GM06990 (cell line): ENCODE measurements at regions not wholly inside any gene's neighbourhood (a gene's known extent, or its start where the extent isn't known, plus 50 kb on each side); places are given as distances from the start of the nearest gene placed in this dataset.

Experiments used
- DNase-seq: peaks from one replicate; pipeline ENCODE4 v3.0.0-alpha.2; 2011; ENCODE audit not compliant: insufficient read length; ENCODE audit errors: extremely low read depth
- H3K27me3 ChIP-seq: replicated peaks from 2 replicates; pipeline ENCODE4 v1.6.0; 2011; ENCODE audit warnings: low read length; ENCODE audit not compliant: control insufficient read depth, insufficient read depth
- H3K36me3 ChIP-seq: 2 replicates; pipeline ENCODE4 v1.5.1; 2011; ENCODE audit warnings: low read length; ENCODE audit not compliant: control insufficient read depth, insufficient read depth
- H3K4me3 ChIP-seq: replicated peaks from 2 replicates; pipeline ENCODE4 v1.5.1; 2011; ENCODE audit warnings: low read depth, mild to moderate bottlenecking, control low read depth, low read length
- CTCF ChIP-seq: IDR thresholded peaks from 2 replicates; pipeline ENCODE4 v1.5.1; 2011; ENCODE audit warnings: low read length, control low read depth, mild to moderate bottlenecking, inconsistent platforms; ENCODE audit not compliant: insufficient read depth, poor library complexity, severe bottlenecking

- DNase-seq: no peak
- no peaks in the 10 kb centered on the region for H3K36me3 ChIP-seq
These were observed 59.0 kb upstream of the PLCL2 start for GRCh38 chr3:16825617-16826204.

GRCh38 chr3:16828815-16829214 is 55.9 kb upstream of the PLCL2 start:
- Histone ChIP-seq H3K27me3 (no peaks in the 10 kb centered on the region), H3K36me3 (no peaks in the 10 kb centered on the region), H3K4me3 (no peak overlapping the region)
- TF ChIP-seq CTCF: peak; percentile 69
- DNase-seq: no peak

More at GRCh38 chr3:16825617-16826204, 59.0 kb upstream of the PLCL2 start:
- TF ChIP-seq CTCF: no peak
- Histone ChIP-seq H3K27me3 (no peaks in the 10 kb centered on the region), H3K4me3 (no peak overlapping the region)

GRCh38 chr3:16831846-16832245 is 52.9 kb upstream of the PLCL2 start:
- Histone ChIP-seq H3K27me3 (no peaks in the 10 kb centered on the region), H3K4me3 (no peak overlapping the region), H3K36me3 (no peaks in the 10 kb centered on the region)
- no peak for DNase-seq
- TF ChIP-seq CTCF: no peak

- peak; percentile 53 for TF ChIP-seq CTCF
- H3K27me3 ChIP-seq: no peaks in the 10 kb centered on the region
- no peak overlapping the region for H3K4me3 ChIP-seq
- no peaks in the 10 kb centered on the region for H3K36me3 ChIP-seq
- no peak for DNase-seq
These were observed 50.5 kb upstream of the PLCL2 start for GRCh38 chr3:16834214-16834613.

DNA sequence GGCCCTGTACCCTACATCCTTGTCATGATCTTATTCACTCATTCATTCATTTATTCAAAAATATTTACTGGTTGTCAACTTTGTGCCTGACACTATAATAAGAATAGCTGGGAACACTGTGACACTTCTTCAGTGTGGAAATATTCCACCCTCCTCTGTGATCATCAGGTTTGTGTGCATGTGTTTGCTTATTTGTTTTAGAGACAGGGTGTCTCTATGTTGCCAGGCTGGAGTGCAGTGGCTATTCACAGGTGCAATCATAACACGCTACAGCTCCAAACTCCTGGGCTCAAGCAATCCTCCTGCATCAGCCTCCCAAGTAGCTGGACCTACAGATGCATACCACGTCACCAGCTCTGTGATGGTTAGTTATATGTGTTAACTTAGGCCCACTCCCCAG is 50.0 kb upstream of the PLCL2 start:
- Histone ChIP-seq H3K4me3 (no peak overlapping the region), H3K36me3 (no peaks in the 10 kb centered on the region), H3K27me3 (no peaks in the 10 kb centered on the region)
- DNase-seq: no peak
- TF ChIP-seq CTCF: no peak
